Lung (tissue), 11 donors: ENCODE measurements at regions not wholly inside any gene's neighbourhood (a gene's known extent, or its start where the extent isn't known, plus 50 kb on each side); places are given as distances from the start of the nearest gene placed in this dataset.
A peak's percentile ranks its signal among the peaks of the same experiment; 100 is the strongest.
"Not testable (repeated sequence)": the region's sequence is repeated elsewhere in the genome, so short reads cannot be mapped to it uniquely, and the experiment has no call there.

ENCODE experiments used
- ATAC-seq: fragments of 200-7000 bp; cut with Tn5 transposase; one replicate; pipeline ENCODE4 v1.9.1; 2020; ENCODE audit warnings: moderate number of reproducible peaks; ENCODE audit not compliant: insufficient read depth, low FRiP score
- DNase-seq, 3 donors: peaks; one replicate each; pipeline ENCODE4 v3.0.0-alpha.2; 2013 to 2017
- H3K27ac ChIP-seq, 2 donors: one replicate each; pipeline ENCODE4 v1.5.1; 2013; ENCODE audit warnings: mild to moderate bottlenecking in 2 of 2, moderate library complexity in 2 of 2, control low read depth in 1 of 2, inconsistent platforms in 1 of 2, low read depth in 1 of 2, low read length in 1 of 2
- H3K27me3 ChIP-seq, 3 donors: one replicate each; pipeline ENCODE4 v1.5.1; 2013; ENCODE audit warnings: low read length in 2 of 3; ENCODE audit not compliant: control insufficient read depth in 3 of 3, insufficient read depth in 3 of 3
- H3K36me3 ChIP-seq, 4 donors: one replicate each; pipeline ENCODE4 v1.5.1; 2013; ENCODE audit warnings: low read length in 4 of 4, mild to moderate bottlenecking in 1 of 4, moderate library complexity in 1 of 4; ENCODE audit not compliant: control insufficient read depth in 4 of 4, insufficient read depth in 4 of 4
- H3K4me1 ChIP-seq, 5 donors: one replicate each; pipeline ENCODE4 v1.5.1; 2013; ENCODE audit warnings: low read length in 5 of 5, mild to moderate bottlenecking in 2 of 5, moderate library complexity in 1 of 5; ENCODE audit not compliant: control insufficient read depth in 5 of 5, insufficient read depth in 5 of 5
- H3K4me3 ChIP-seq: one replicate; pipeline ENCODE4 v1.5.1; 2013; ENCODE audit warnings: mild to moderate bottlenecking, control low read depth, moderate library complexity
- H3K9ac ChIP-seq, 2 donors: one replicate each; pipeline ENCODE4 v1.5.1; 2013; ENCODE audit warnings: low read length in 2 of 2, control low read depth in 1 of 2; ENCODE audit not compliant: insufficient read depth in 1 of 2
- H3K9me3 ChIP-seq, 4 donors: one replicate each; pipeline ENCODE4 v1.5.1; 2013; ENCODE audit warnings: low read length in 3 of 4, mild to moderate bottlenecking in 1 of 4, moderate library complexity in 1 of 4; ENCODE audit not compliant: control insufficient read depth in 4 of 4, insufficient read depth in 3 of 4
- CTCF ChIP-seq: IDR thresholded peaks from 2 replicates; pipeline ENCODE4 v1.5.1; 2012; ENCODE audit warnings: mild to moderate bottlenecking; ENCODE audit errors: control extremely low read depth, extremely low read depth
- WGBS, 2 donors: extraction: QIAGEN DNeasy Blood & Tissue Kit; methylation state at CpG; one replicate each; pipeline ENCODE4 v1.1.7; 2013; 5-methylcytosine and 5-hydroxymethylcytosine counted together
- donor health status: control.
- donor health status: control.
- donor health status: Bipolar disorder and iron deficiency.
- donor health status: healthy.
- donor health status: DM: yes; HTN: yes; CAD: no.

GRCh38 chr16:66026787-66027330 is 339.6 kb upstream of the CDH5 start:
- Histone ChIP-seq H3K27ac (no peak overlapping the region), H3K27me3 (no peaks in the 10 kb centered on the region), H3K9me3 (peaks cover 0 to 9% (median 6%) of the 10 kb centered on the region in 4 donors), H3K4me3 (no peak overlapping the region), H3K9ac (no peak overlapping the region), H3K36me3 (no peaks in the 10 kb centered on the region), H3K4me1 (peaks cover 0 to 14% (median 0%) of the 10 kb centered on the region in 5 donors)
- no peak for TF ChIP-seq CTCF
- DNase-seq (no peak), ATAC-seq (no peak)
- whole genome bisulfite sequencing, 2 donors = 64 to 88% methylated on average over 2 of the region's 2 CpGs

GRCh38 chr16:66026211-66026610 is 340.3 kb upstream of the CDH5 start:
- DNase-seq (peak in 1 of 3 donors; percentile 23), ATAC-seq (no peak)
- Histone ChIP-seq H3K27ac (no peak overlapping the region), H3K4me1 (peaks cover 0 to 14% (median 0%) of the 10 kb centered on the region in 5 donors), H3K4me3 (no peak overlapping the region), H3K9me3 (peaks cover 0 to 9% (median 6%) of the 10 kb centered on the region in 4 donors), H3K36me3 (no peaks in the 10 kb centered on the region), H3K27me3 (no peaks in the 10 kb centered on the region), H3K9ac (no peak overlapping the region)
- no peak for TF ChIP-seq CTCF
- 69% methylated on average over 5 of the region's 5 CpGs for WGBS, 2 donors

GRCh38 chr16:66025751-66026150 is 340.7 kb upstream of the CDH5 start:
- no peak overlapping the region for H3K4me3 ChIP-seq
- no peaks in the 10 kb centered on the region for H3K27me3 ChIP-seq
- 0% methylated on average over 1 of the region's 1 CpG for WGBS, 2 donors
- ATAC-seq (no peak), DNase-seq (no peak)
- H3K9me3 ChIP-seq = peaks cover 0 to 9% (median 6%) of the 10 kb centered on the region in 4 donors
- no peak overlapping the region for H3K27ac ChIP-seq
- TF ChIP-seq CTCF = no peak
- H3K36me3 ChIP-seq = no peaks in the 10 kb centered on the region
- H3K4me1 ChIP-seq = peaks cover 0 to 14% (median 0%) of the 10 kb centered on the region in 5 donors
- H3K9ac ChIP-seq = no peak overlapping the region

- not testable (repeated sequence) for H3K27me3 ChIP-seq, H3K4me3 ChIP-seq, H3K27ac ChIP-seq, H3K9ac ChIP-seq, ATAC-seq, DNase-seq, H3K36me3 ChIP-seq, H3K9me3 ChIP-seq
- peaks cover 0 to 14% (median 0%) of the 10 kb centered on the region in 5 donors for H3K4me1 ChIP-seq
- 79 to 81% methylated on average over 2 of the region's 2 CpGs for WGBS, 2 donors
Observed at GRCh38 chr16:66024567-66024966, 341.9 kb upstream of the CDH5 start.
